ENCODE measurements at regions not wholly inside any gene's neighbourhood (a gene's known extent, or its start where the extent isn't known, plus 50 kb on each side); places are given as distances from the start of the nearest gene placed in this dataset.

DNA sequence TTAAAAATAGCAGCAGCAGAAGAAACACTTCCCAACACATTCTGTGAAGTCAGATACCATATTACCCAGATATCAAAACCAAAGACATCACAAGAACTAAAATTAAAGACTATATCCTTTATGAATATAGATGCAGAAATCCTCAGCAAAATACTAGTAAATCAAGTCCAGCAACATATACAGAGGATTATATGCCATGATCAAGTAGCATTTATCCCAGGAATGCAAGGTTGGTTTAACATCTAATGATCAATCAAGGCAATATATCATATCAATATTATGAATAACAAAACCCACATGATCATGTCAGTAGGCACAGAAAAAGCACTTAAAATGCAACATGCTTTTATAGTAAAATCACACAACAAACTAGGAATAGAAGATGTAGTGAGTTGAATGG lies 88.1 kb downstream of the RPS24 start:
- TF ChIP-seq, protein P1, sequence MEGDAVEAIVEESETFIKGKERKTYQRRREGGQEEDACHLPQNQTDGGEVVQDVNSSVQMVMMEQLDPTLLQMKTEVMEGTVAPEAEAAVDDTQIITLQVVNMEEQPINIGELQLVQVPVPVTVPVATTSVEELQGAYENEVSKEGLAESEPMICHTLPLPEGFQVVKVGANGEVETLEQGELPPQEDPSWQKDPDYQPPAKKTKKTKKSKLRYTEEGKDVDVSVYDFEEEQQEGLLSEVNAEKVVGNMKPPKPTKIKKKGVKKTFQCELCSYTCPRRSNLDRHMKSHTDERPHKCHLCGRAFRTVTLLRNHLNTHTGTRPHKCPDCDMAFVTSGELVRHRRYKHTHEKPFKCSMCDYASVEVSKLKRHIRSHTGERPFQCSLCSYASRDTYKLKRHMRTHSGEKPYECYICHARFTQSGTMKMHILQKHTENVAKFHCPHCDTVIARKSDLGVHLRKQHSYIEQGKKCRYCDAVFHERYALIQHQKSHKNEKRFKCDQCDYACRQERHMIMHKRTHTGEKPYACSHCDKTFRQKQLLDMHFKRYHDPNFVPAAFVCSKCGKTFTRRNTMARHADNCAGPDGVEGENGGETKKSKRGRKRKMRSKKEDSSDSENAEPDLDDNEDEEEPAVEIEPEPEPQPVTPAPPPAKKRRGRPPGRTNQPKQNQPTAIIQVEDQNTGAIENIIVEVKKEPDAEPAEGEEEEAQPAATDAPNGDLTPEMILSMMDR (conservative IDR thresholded peaks at IDR 0.05; ENCODE audit: low read depth, low read length) = no peak
- TF ChIP-seq EZH2phosphoT487 (IDR thresholded peaks at IDR 0.05; ENCODE audit: borderline replicate concordance, low read length) (no peak), EZH2 (IDR thresholded peaks at IDR 0.05; ENCODE audit: low read length, unreplicated experiment) (no peak)

All from PC-3 (cell line).